ENCODE measurements at regions not wholly inside any gene's neighbourhood (a gene's known extent, or its start where the extent isn't known, plus 50 kb on each side); places are given as distances from the start of the nearest gene placed in this dataset.

GRCh38 chr17:72338847-72339790, 218.3 kb downstream of the SOX9 start:
- no peak for TF ChIP-seq CTCF (conservative IDR thresholded peaks at IDR 0.05 in 1 of 2, IDR thresholded peaks at IDR 0.05 in 1 of 2; ENCODE audit: low read depth in 1 of 2, low read length in 2 of 2)
- no peak for TF ChIP-seq EZH2 (IDR thresholded peaks at IDR 0.05; ENCODE audit: low read length, missing control alignments)
- H3K36me3 ChIP-seq (ENCODE audit: control insufficient read depth, insufficient read depth, low read length): no peaks in the 10 kb centered on the region
- H3K27ac ChIP-seq (ENCODE audit: insufficient read depth, low read length): peak overlapping the region; percentile 90
- peak; percentile 89 to 99 for DNase-seq (ENCODE audit: low read depth in 2 of 2)
- H4K20me1 ChIP-seq (ENCODE audit: control insufficient read depth, extremely low read depth, insufficient read depth, low read length): no peaks in the 10 kb centered on the region
- H3K9me3 ChIP-seq (ENCODE audit: control insufficient read depth, insufficient read depth, low read depth, low read length): no peaks in the 10 kb centered on the region
- no peak overlapping the region for H3K4me3 ChIP-seq (replicated peaks in 1 of 4; ENCODE audit: control extremely low read depth in 1 of 4, insufficient read depth in 1 of 4, low read depth in 3 of 4, low read length in 4 of 4)
- H2AFZ ChIP-seq (ENCODE audit: low read length): peak overlapping the region; percentile 16
- H3K27me3 ChIP-seq (ENCODE audit: control insufficient read depth, insufficient read depth, low read length): no peaks in the 10 kb centered on the region
- peaks cover 30% of the 10 kb centered on the region for H3K4me1 ChIP-seq (ENCODE audit: control insufficient read depth, extremely low read depth, insufficient read depth, low read length)
- H3K9ac ChIP-seq (ENCODE audit: insufficient read depth, low read length): peak overlapping the region; percentile 1
- no peaks in the 10 kb centered on the region for H3K79me2 ChIP-seq (ENCODE audit: control insufficient read depth, insufficient read depth, low read length)
- peak overlapping the region; percentile 21 for H3K4me2 ChIP-seq (ENCODE audit: extremely low read depth, insufficient read depth, low read length)

- H3K4me2 ChIP-seq (ENCODE audit: extremely low read depth, insufficient read depth, low read length): no peak overlapping the region
- no peak overlapping the region for H3K4me3 ChIP-seq (replicated peaks in 1 of 4; ENCODE audit: control extremely low read depth in 1 of 4, insufficient read depth in 1 of 4, low read depth in 3 of 4, low read length in 4 of 4)
- no peak for DNase-seq (ENCODE audit: low read depth in 2 of 2)
Observed at GRCh38 chr17:72340836-72341235, 220.0 kb downstream of the SOX9 start.

DNA sequence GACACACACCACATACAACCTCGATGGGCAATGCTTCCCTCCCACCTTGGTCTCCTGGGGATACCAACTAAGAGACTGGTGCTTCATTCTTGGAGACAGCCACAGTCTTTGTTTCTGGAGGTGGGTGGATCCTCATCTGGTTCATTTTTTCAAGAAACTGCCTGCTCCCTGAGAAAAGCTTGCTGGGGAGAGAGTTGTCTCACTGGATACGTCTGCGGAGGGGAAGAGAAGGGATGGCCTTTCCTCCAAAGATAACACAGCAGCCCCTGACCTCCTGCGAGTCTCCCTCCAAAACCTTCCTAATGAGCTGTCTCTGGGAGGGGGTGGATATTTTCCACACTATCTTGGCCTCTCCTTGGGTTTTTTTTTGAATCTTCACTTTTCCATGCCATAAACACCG, 221.2 kb downstream of the SOX9 start:
- TF ChIP-seq CTCF (conservative IDR thresholded peaks at IDR 0.05 in 1 of 2, IDR thresholded peaks at IDR 0.05 in 1 of 2; ENCODE audit: low read depth in 1 of 2, low read length in 2 of 2) (no peak), EZH2 (IDR thresholded peaks at IDR 0.05; ENCODE audit: low read length, missing control alignments) (no peak)
- H3K27me3 ChIP-seq (ENCODE audit: control insufficient read depth, insufficient read depth, low read length): no peaks in the 10 kb centered on the region
- H3K4me1 ChIP-seq (ENCODE audit: control insufficient read depth, extremely low read depth, insufficient read depth, low read length): peaks cover 29% of the 10 kb centered on the region
- H3K27ac ChIP-seq (ENCODE audit: insufficient read depth, low read length): no peak overlapping the region
- H3K9me3 ChIP-seq (ENCODE audit: control insufficient read depth, insufficient read depth, low read depth, low read length): no peaks in the 10 kb centered on the region
- H3K9ac ChIP-seq (ENCODE audit: insufficient read depth, low read length): no peak overlapping the region
- H3K79me2 ChIP-seq (ENCODE audit: control insufficient read depth, insufficient read depth, low read length): no peaks in the 10 kb centered on the region
- H2AFZ ChIP-seq (ENCODE audit: low read length): no peak overlapping the region
- no peaks in the 10 kb centered on the region for H4K20me1 ChIP-seq (ENCODE audit: control insufficient read depth, extremely low read depth, insufficient read depth, low read length)
- H3K4me3 ChIP-seq (replicated peaks in 1 of 4; ENCODE audit: control extremely low read depth in 1 of 4, insufficient read depth in 1 of 4, low read depth in 3 of 4, low read length in 4 of 4): no peak overlapping the region
- H3K36me3 ChIP-seq (ENCODE audit: control insufficient read depth, insufficient read depth, low read length): no peaks in the 10 kb centered on the region
- peak in 1 of 2 donors; percentile 51 for DNase-seq (ENCODE audit: low read depth in 2 of 2)
- peak overlapping the region; percentile 54 for H3K4me2 ChIP-seq (ENCODE audit: extremely low read depth, insufficient read depth, low read length)

More at GRCh38 chr17:72340836-72341235, 220.0 kb downstream of the SOX9 start:
- Histone ChIP-seq H3K27me3 (ENCODE audit: control insufficient read depth, insufficient read depth, low read length) (no peaks in the 10 kb centered on the region), H4K20me1 (ENCODE audit: control insufficient read depth, extremely low read depth, insufficient read depth, low read length) (no peaks in the 10 kb centered on the region), H3K36me3 (ENCODE audit: control insufficient read depth, insufficient read depth, low read length) (no peaks in the 10 kb centered on the region), H3K9ac (ENCODE audit: insufficient read depth, low read length) (no peak overlapping the region), H3K4me1 (ENCODE audit: control insufficient read depth, extremely low read depth, insufficient read depth, low read length) (peaks cover 29% of the 10 kb centered on the region), H3K27ac (ENCODE audit: insufficient read depth, low read length) (no peak overlapping the region), H3K9me3 (ENCODE audit: control insufficient read depth, insufficient read depth, low read depth, low read length) (no peaks in the 10 kb centered on the region), H3K79me2 (ENCODE audit: control insufficient read depth, insufficient read depth, low read length) (no peaks in the 10 kb centered on the region), H2AFZ (ENCODE audit: low read length) (no peak overlapping the region)
- TF ChIP-seq CTCF (conservative IDR thresholded peaks at IDR 0.05 in 1 of 2, IDR thresholded peaks at IDR 0.05 in 1 of 2; ENCODE audit: low read depth in 1 of 2, low read length in 2 of 2): no peak

Measured in fibroblast of lung (primary cell).